ENCODE measurements at regions not wholly inside any gene's neighbourhood (a gene's known extent, or its start where the extent isn't known, plus 50 kb on each side); places are given as distances from the start of the nearest gene placed in this dataset.
"Not testable (repeated sequence)": the region's sequence is repeated elsewhere in the genome, so short reads cannot be mapped to it uniquely, and the experiment has no call there.

DNA sequence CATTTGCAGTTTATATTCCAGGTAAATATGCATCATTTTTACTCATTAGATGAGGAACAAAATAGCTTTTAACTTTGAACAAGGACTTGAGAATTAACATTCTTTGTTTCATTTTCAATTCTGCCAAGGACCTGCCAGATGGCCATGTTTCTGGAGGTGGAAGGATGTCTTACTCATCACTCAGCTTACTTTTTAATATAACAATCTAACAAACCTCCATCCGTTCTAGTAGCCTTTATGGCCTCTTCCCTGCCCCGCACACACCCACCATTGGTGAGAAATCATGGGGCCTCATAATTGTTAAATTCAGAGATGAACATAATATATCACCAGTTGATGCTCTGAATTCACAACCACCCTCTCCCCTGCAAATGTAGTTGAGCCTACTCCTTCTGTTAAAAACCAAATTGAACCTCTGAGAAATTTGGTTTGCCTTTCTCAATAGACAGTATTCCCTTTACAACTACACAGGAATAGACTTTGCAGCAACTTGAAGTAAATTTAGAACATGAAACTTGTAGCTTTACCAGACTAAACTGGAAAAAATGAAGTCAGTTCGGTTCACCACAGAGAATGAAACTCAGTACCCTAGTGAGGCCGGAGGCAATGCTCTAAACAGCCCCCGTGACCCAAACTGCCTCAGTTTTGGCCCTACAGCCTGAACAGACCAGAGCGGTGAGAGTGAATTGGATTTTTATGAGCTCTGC, 50.1 kb upstream of the ACSL4 start:
- in situ Hi-C loops (cut with HindIII; ENCODE audit: low sequenced_read_pairs): no loop called here
- DNase-seq (ENCODE audit: low spot score): no peak

- DNase-seq (ENCODE audit: low spot score): no peak
- in situ Hi-C loops (cut with HindIII; ENCODE audit: low sequenced_read_pairs): no loop called here
Measured at GRCh38 chrX:109783701-109784079, 50.6 kb upstream of the ACSL4 start.

- in situ Hi-C loops (cut with HindIII; ENCODE audit: low sequenced_read_pairs): no loop called here
- DNase-seq (ENCODE audit: low spot score): no peak
Measured at GRCh38 chrX:109785053-109785452, 52.0 kb upstream of the ACSL4 start.

DNA sequence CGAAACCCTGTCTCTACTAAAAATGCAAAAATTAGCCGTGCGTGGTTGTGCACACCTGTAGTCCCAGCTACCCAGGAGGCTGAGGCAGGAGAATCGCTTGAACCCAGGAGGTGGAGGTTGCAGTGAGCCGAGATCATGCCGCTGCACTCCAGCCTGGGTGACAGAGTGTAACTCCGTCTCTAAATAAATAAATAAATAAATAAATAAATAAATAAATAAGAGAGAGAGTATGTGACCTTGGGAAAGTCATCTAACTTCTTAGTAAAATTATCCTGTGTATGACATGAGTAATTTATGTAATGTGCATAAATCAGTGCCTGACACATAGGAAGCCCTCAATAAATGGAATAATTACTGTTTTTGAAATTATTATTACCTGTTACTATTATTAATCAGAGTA, 57.5 kb upstream of the ACSL4 start:
- in situ Hi-C loops (cut with HindIII; ENCODE audit: low sequenced_read_pairs); DNase-seq (ENCODE audit: low spot score): not testable (repeated sequence)

DNA sequence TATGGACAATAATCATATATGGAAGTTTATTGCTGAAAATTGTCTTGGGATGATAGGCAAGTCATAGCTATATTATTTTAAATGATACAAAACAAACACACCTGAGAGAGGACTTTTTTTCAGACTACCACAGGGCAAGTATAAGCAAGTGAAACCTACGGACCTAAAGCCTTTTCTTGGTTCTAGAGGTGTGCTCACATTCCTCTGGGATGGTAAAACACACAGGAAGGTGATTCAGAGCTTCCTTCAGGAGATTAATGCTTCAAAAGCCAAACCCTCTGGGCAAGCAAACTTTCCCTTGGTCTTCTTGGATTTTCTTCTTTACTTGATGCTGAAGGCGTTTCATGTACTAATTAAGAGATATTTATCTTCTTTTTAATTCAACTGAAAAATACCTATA, 60.1 kb upstream of the ACSL4 start:
- no peak for DNase-seq (ENCODE audit: low spot score)
- in situ Hi-C loops (cut with HindIII; ENCODE audit: low sequenced_read_pairs): no loop called here

DNA sequence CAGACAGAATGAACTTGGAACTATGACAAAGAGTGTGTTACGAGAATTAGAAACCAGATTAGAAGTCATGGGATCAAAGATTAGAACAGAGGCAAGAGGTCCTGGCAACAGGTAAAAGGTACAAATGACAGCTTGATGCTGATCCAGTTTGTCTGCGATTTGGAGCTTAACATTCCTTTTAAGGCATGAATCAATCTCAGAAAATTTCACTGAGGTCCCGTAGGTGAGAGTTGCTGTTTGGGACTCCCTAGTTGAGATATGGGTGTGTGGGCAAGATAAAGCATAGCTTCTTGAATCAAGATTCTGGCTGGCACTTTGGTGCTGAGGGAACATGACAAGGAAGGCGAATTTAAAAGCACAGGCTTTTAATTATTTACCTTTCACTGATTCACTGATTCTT, 62.6 kb upstream of the ACSL4 start:
- in situ Hi-C loops (cut with HindIII; ENCODE audit: low sequenced_read_pairs): no loop called here
- DNase-seq (ENCODE audit: low spot score): no peak

- in situ Hi-C loops (cut with HindIII; ENCODE audit: low sequenced_read_pairs): no loop called here
- no peak for DNase-seq (ENCODE audit: low spot score)
Measured at GRCh38 chrX:109797311-109797975, 64.4 kb upstream of the ACSL4 start.

GRCh38 chrX:109812236-109812635, 79.2 kb upstream of the ACSL4 start:
- in situ Hi-C loops (cut with HindIII; ENCODE audit: low sequenced_read_pairs): no loop called here
- no peak for DNase-seq (ENCODE audit: low spot score)

DNA sequence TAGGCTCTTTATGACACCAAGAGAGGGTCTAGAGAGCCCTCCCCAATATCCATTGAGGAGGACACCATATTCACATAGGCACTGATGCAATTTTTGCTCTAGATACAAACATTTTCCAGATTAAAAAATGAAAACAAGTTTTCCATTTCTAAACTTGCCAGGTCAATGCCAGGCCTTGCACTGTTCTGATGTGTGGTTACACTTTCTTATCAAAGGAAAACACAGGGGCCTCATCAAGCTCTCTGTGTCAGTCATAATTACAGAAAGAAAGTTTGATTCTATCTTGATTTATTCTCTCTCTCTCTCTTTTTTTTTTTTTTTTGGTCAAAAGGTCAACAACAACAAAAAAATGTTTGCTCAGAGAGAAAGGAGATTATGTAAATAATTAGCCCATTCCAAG, 80.2 kb upstream of the ACSL4 start:
- DNase-seq (ENCODE audit: low spot score): no peak
- in situ Hi-C loops (cut with HindIII; ENCODE audit: low sequenced_read_pairs): no loop called here

DNA sequence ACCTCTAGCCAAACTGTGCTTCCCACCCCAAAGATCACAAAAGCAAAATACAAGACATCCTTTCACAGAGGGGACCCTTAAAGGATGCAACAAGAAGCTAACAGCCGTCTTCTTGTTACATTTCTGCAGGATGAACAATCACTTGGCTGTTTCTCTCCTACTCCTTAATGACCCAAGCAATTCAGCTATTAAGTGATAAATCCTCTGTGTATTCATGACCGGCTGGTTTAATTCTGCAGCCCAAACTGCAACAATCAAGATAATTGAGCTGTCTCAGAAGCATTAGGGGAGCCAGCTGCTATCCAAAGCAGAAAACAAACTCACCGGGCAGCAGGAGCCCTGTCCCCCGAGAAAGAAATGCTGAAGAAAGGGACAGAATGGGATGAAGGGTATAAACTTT, 85.9 kb upstream of the ACSL4 start:
- in situ Hi-C loops (cut with HindIII; ENCODE audit: low sequenced_read_pairs): no loop called here
- DNase-seq (ENCODE audit: low spot score): no peak

DNA sequence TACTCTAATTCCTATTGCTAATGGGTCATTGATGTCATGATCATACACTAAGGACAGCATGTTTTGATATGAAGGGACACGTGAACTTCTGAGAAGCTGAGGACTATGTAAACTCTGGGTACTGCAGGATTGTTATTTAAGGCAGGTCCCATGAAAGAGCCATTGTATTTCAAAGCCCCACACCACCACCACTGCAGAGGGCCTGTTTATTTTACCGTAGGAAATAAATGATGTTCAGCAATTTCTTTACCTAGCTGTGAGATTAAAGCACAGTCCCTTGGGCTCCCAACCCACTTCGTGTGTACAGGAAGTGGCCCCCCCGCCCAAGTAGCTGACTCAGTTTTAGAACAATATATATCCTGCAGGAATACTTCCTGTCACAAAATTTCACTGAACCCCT, 89.8 kb upstream of the ACSL4 start:
- in situ Hi-C loops (cut with HindIII; ENCODE audit: low sequenced_read_pairs): no loop called here
- no peak for DNase-seq (ENCODE audit: low spot score)

DNA sequence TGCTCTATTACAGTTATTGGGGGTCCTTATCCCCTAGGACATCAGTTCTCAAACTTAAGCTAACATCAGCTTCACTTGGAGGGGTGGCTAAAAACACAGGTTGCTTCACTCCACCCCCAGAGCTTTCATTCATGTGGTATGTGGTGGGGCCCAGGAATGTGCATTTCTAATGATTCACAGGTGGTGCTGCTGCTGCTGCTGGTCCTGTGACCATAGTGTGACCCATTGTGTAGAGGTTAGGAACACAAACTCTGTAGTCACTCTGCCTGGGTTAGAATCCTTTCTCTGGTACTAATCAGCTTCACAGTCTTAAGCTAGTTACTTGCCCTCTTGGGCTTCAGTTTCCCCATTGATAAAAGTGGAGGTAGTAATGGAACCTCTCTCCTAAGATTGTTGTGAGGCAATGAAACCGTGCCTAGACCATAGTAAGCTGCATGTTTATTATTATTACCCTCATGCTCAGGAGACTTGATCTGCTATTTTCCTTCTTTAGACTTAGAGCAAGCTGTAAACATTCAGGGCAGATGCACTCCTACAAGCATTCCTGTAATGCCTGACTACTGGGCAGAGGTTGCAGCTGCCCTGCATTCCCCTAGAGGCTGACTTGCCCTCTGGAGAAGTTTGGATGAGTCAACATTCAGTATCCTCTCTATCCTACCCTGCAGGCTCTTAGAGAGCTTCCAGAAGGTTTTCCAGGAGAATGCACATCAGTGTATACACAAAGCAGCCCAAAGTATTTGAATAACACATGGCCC, 94.1 kb upstream of the ACSL4 start:
- in situ Hi-C loops (cut with HindIII; ENCODE audit: low sequenced_read_pairs): no loop called here
- no peak for DNase-seq (ENCODE audit: low spot score)

DNA sequence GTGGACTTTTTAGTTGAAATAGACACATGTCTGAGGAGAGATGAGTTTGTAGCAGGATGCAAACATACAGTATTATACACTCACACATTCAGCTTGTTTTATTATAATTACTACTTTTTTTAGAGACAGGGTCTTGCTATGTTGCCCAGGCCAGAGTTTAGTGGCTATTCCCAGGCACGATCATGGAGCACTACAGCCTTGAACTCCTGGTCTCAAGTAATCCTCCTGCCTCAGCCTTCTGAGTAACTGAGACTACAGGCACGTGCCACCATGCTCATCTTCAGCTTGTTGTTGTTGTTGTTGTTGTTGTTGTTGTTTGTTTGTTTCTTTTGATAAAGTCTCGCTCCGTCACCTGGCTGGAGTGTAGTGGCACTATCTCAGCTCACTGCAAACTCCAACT, 94.7 kb upstream of the ACSL4 start:
- in situ Hi-C loops (cut with HindIII; ENCODE audit: low sequenced_read_pairs): no loop called here
- DNase-seq (ENCODE audit: low spot score): no peak

DNA sequence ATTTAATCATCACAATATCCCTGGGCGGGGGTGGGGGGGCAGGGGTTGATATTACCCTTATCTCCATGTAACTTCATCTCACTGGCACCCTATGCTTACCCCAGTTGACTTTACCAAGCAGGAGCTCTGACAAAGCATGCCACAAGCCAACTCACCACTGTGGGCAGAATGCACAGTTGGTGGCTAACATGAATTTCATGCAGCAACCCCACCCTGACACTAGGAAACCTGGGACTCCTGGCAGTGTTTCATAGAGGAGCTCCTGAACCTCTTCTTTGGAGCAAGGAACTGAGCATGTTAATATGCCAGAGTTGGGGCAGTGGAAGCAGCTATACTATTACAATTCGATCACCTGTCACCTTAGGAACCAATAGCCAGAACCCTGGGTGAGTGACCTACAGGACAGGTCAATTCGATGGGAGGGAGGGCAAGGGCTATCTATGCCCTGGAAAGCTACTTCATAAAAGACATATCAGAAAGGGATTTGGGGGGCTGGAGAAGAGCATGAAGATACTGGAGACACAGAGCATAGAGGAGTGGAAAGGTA, 97.2 kb upstream of the ACSL4 start:
- DNase-seq (ENCODE audit: low spot score): no peak

DNA sequence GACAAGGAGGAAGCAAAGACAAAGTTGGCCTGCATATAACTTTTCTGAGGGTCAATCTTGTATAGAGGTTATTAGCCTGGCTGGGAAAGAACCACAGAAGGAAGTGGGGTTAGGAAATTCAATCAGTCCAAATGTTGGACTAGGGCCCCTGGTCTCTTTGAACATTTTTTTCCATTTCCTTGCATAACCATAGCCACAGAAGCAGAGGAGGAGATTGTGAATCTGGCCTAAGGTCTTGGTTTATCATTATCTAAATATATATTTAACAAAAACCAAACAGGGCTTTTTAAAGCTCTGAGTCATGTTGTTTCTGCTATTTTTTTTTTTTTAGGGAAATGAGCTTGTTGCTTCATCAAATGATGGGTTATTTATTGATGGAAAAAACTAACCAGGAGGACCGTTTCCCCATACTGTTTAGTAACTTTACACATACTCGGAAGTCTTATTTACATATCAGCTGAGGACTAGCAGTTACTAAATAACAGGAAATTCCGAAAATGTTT, 97.7 kb upstream of the ACSL4 start:
- no peak for DNase-seq (ENCODE audit: low spot score)
- in situ Hi-C loops (cut with HindIII; ENCODE audit: low sequenced_read_pairs): no loop called here

More for the DNA sequence above, 97.2 kb upstream of the ACSL4 start:
- in situ Hi-C loops (cut with HindIII; ENCODE audit: low sequenced_read_pairs): no loop called here

GRCh38 chrX:109831326-109831985, 98.4 kb upstream of the ACSL4 start:
- no peak for DNase-seq (ENCODE audit: low spot score)
- in situ Hi-C loops (cut with HindIII; ENCODE audit: low sequenced_read_pairs): no loop called here

- in situ Hi-C loops (cut with HindIII; ENCODE audit: low sequenced_read_pairs): no loop called here
- DNase-seq (ENCODE audit: low spot score): no peak
Measured at GRCh38 chrX:109839694-109840567, 106.9 kb upstream of the ACSL4 start.

GRCh38 chrX:109840585-109840984, 107.5 kb upstream of the ACSL4 start:
- no peak for DNase-seq (ENCODE audit: low spot score)
- in situ Hi-C loops (cut with HindIII; ENCODE audit: low sequenced_read_pairs): no loop called here

- no peak for DNase-seq (ENCODE audit: low spot score)
- in situ Hi-C loops (cut with HindIII; ENCODE audit: low sequenced_read_pairs): no loop called here
Measured at GRCh38 chrX:109841257-109841656, 108.2 kb upstream of the ACSL4 start.
